Loucy (cell line): ENCODE measurements at regions not wholly inside any gene's neighbourhood (a gene's known extent, or its start where the extent isn't known, plus 50 kb on each side); places are given as distances from the start of the nearest gene placed in this dataset.
"Not testable (repeated sequence)": the region's sequence is repeated elsewhere in the genome, so short reads cannot be mapped to it uniquely, and the experiment has no call there.

ENCODE experiments used
- H2AFZ ChIP-seq: fragments of 200-600 bp; sonication (generic); 2 replicates; pipeline ENCODE4 v1.6.0; 2016; ENCODE audit warnings: antibody characterized with exemption, mild to moderate bottlenecking, low read length, moderate library complexity
- H3F3A ChIP-seq: fragments of 200-600 bp; 2 replicates; pipeline ENCODE4 v1.6.0; 2016; ENCODE audit warnings: antibody characterized with exemption, low read depth, mild to moderate bottlenecking
- H3K27me3 ChIP-seq: fragments of 200-600 bp; sonication (generic); 2 replicates; pipeline ENCODE4 v1.6.1; 2014; ENCODE audit warnings: low read length, mild to moderate bottlenecking; ENCODE audit not compliant: insufficient read depth, poor library complexity, severe bottlenecking
- H3K36me3 ChIP-seq: fragments of 200-600 bp; sonication (generic); 2 replicates; pipeline ENCODE4 v1.6.1; 2016; ENCODE audit warnings: low read length; ENCODE audit not compliant: insufficient read depth
- H3K4me1 ChIP-seq: fragments of 200-600 bp; sonication (generic); 2 replicates; pipeline ENCODE4 v1.5.1; 2014; ENCODE audit warnings: low read length, mild to moderate bottlenecking; ENCODE audit not compliant: insufficient read depth, poor library complexity, severe bottlenecking
- H3K4me2 ChIP-seq: fragments of 200-600 bp; sonication (generic); 2 replicates; pipeline ENCODE4 v1.6.0; 2014; ENCODE audit warnings: antibody characterized with exemption, low read length, low read depth, mild to moderate bottlenecking; ENCODE audit not compliant: poor library complexity, severe bottlenecking
- H3K4me3 ChIP-seq: fragments of 200-600 bp; sonication (generic); 2 replicates; pipeline ENCODE4 v1.5.1; 2014; ENCODE audit warnings: low read length, mild to moderate bottlenecking, mixed read lengths; ENCODE audit not compliant: poor library complexity, severe bottlenecking
- H3K79me2 ChIP-seq: fragments of 200-600 bp; sonication (generic); 2 replicates; pipeline ENCODE4 v1.6.1; 2014; ENCODE audit warnings: low read length; ENCODE audit not compliant: insufficient read depth
- H3K9ac ChIP-seq: fragments of 200-600 bp; sonication (generic); 2 replicates; pipeline ENCODE4 v1.6.0; 2014; ENCODE audit warnings: mild to moderate bottlenecking, low read depth, low read length, moderate library complexity; ENCODE audit not compliant: poor library complexity, severe bottlenecking
- H3K9me2 ChIP-seq: fragments of 200-600 bp; sonication (generic); replicated peaks from 2 replicates; pipeline ENCODE4 v1.6.1; 2016; ENCODE audit warnings: low read depth, low read length, mixed read lengths
- H3K9me3 ChIP-seq: fragments of 200-600 bp; sonication (generic); 2 replicates; pipeline ENCODE4 v1.6.1; 2014; ENCODE audit warnings: mild to moderate bottlenecking, antibody characterized with exemption, low read length, low read depth; ENCODE audit not compliant: insufficient read depth
- H4K20me1 ChIP-seq: fragments of 200-600 bp; sonication (generic); 2 replicates; pipeline ENCODE4 v1.6.0; 2014; ENCODE audit warnings: antibody characterized with exemption, low read length, mild to moderate bottlenecking; ENCODE audit not compliant: insufficient read depth, poor library complexity, severe bottlenecking
- CTCF ChIP-seq: fragments of 200-600 bp; sonication (generic); conservative IDR thresholded peaks from 2 replicates; pipeline ENCODE4 v1.5.1; 2014; ENCODE audit warnings: mild to moderate bottlenecking, antibody characterized with exemption, low read length
- EZH2phosphoT487 ChIP-seq: fragments of 200-600 bp; IDR thresholded peaks from 2 replicates; pipeline ENCODE4 v1.6.1; 2018; ENCODE audit warnings: antibody characterized with exemption, mild to moderate bottlenecking, moderate library complexity, borderline replicate concordance

GRCh38 chr13:87975035-87975434 is 303.9 kb downstream of the SLITRK5 start:
- Histone ChIP-seq H3F3A (no peaks in the 10 kb centered on the region), H3K9me2 (no peaks in the 10 kb centered on the region), H3K4me1 (no peaks in the 10 kb centered on the region), H3K27me3 (no peaks in the 10 kb centered on the region), H3K4me2 (no peak overlapping the region), H3K9ac (no peak overlapping the region), H3K9me3 (no peaks in the 10 kb centered on the region), H3K4me3 (no peak overlapping the region), H2AFZ (no peak overlapping the region), H3K79me2 (no peaks in the 10 kb centered on the region), H3K36me3 (no peaks in the 10 kb centered on the region), H4K20me1 (no peaks in the 10 kb centered on the region)
- no peak for TF ChIP-seq CTCF
- no peak for TF ChIP-seq EZH2phosphoT487

- not testable (repeated sequence) for H3K27me3 ChIP-seq, H3K9me2 ChIP-seq, H3K9me3 ChIP-seq, H3K9ac ChIP-seq, H3K79me2 ChIP-seq, H3K4me3 ChIP-seq, H3F3A ChIP-seq, H4K20me1 ChIP-seq, H3K36me3 ChIP-seq, H2AFZ ChIP-seq, H3K4me2 ChIP-seq, H3K4me1 ChIP-seq
These were observed 305.5 kb downstream of the SLITRK5 start for GRCh38 chr13:87976650-87977049.

GRCh38 chr13:87981416-87981815 is 310.2 kb downstream of the SLITRK5 start:
- Histone ChIP-seq H3K4me2 (no peak overlapping the region), H4K20me1 (no peaks in the 10 kb centered on the region), H3K36me3 (no peaks in the 10 kb centered on the region), H3K9me3 (no peaks in the 10 kb centered on the region), H2AFZ (no peak overlapping the region), H3K4me1 (no peaks in the 10 kb centered on the region), H3K9ac (no peak overlapping the region), H3K9me2 (no peaks in the 10 kb centered on the region), H3F3A (no peaks in the 10 kb centered on the region), H3K79me2 (no peaks in the 10 kb centered on the region), H3K27me3 (no peaks in the 10 kb centered on the region), H3K4me3 (no peak overlapping the region)
- TF ChIP-seq CTCF (no peak), EZH2phosphoT487 (no peak)

- Histone ChIP-seq H3F3A (no peaks in the 10 kb centered on the region), H3K36me3 (no peaks in the 10 kb centered on the region), H3K4me1 (no peaks in the 10 kb centered on the region), H3K27me3 (no peaks in the 10 kb centered on the region), H3K9me3 (no peaks in the 10 kb centered on the region), H3K9me2 (no peaks in the 10 kb centered on the region), H3K4me3 (no peak overlapping the region), H2AFZ (no peak overlapping the region), H3K4me2 (no peak overlapping the region), H3K79me2 (no peaks in the 10 kb centered on the region), H3K9ac (no peak overlapping the region), H4K20me1 (no peaks in the 10 kb centered on the region)
- no peak for TF ChIP-seq EZH2phosphoT487
- TF ChIP-seq CTCF = no peak
These were observed 311.2 kb downstream of the SLITRK5 start for GRCh38 chr13:87982400-87982799.
